ENCODE measurements at regions not wholly inside any gene's neighbourhood (a gene's known extent, or its start where the extent isn't known, plus 50 kb on each side); places are given as distances from the start of the nearest gene placed in this dataset.

DNA sequence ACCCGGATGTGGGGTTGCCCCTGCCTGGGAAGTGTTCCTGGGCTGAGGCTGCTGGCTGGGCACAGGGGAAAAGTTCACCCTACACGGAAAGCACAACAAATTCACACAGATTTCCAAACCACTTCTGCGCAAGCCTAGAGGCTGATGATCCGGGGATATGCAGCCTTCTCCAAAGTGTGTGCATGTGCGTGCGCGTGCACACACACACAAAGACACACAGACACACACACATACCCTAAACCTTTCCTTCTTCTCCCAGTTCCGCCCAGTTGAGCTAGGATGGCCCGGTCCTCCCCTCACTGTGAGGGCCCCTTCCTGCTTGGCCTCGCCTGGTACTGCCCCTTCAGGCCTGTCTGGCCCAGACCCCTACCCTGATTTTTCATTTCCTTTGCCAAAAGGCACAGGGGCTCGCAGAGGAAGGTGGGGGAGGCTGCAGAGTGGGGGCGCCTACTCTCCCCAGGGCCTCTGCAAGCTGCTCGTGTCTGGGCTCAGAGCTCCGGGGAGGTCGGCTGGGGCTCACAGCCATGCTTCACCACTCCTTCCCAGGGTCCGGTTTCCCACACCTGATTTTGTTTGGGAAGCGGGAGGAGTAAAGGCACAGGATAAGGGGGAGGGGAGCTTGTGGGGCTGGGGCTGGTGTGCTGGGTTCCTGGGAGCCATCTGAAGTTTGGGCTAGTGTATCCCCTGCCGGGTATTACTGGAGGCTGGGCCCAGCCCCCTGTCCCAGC, 144.7 kb downstream of the ENGASE start:
- in situ Hi-C loops (cut with HindIII; ENCODE audit: low pct_unique_long_range_greater_than_20kb, low sequenced_read_pairs): no loop called here

DNA sequence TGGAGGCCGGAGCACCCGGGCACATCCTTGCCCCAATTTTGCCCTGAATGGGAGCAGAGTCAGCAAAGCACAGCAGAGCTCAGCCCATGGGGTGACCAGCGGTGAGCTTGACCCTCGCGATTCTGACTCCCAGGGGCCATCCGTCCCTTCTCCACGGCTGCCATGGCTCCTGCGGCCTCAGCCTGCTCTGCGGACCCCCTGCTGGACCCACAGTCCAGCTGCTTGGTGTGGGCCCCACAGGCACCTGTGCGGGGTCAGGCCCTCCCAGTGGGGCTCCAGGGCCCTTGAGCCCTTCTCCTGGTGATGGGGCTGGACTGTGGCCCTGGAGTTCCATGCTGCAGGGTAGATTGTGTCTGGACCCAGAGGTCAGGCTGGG, 144.2 kb downstream of the ENGASE start:
- in situ Hi-C loops (cut with HindIII; ENCODE audit: low pct_unique_long_range_greater_than_20kb, low sequenced_read_pairs): no loop called here

More for the DNA sequence above, 144.7 kb downstream of the ENGASE start:
- no peak for DNase-seq (ENCODE audit: low read depth)

DNA sequence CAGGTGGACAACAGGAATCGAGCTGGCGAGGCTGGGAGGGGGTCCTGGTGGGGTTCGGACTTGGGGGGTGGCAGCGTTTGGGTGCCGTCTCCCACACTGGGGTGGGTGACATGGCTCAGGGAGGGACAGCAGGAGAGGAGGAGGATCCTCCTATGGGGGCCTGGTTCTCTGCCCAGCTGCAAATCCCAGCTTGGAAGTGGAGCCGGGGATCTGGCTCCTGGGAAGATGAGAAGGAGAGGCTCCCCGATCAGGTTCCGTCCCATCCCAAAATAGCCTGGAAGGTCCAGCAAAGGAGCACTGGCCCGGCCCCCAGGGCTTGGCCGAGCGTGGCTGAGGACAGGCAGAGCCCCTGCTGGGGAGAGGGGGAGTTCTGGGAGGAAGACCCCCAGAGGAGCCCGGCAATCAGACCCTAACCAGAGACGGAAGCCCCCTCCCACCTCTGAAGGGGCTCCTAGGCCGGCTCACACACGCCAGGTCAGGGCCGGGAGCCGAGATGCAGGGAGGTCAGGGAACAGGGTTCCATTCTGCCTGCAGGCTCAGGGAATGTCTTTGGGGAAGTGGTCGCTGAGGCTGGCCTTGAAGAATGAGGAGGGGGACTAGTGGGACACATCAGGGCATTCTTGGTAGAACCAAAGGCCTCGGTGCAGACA, 143.7 kb downstream of the ENGASE start:
- no peak for DNase-seq (ENCODE audit: low read depth)
- in situ Hi-C loops (cut with HindIII; ENCODE audit: low pct_unique_long_range_greater_than_20kb, low sequenced_read_pairs): no loop called here

More for the DNA sequence above, 144.2 kb downstream of the ENGASE start:
- no peak for DNase-seq (ENCODE audit: low read depth)

DNA sequence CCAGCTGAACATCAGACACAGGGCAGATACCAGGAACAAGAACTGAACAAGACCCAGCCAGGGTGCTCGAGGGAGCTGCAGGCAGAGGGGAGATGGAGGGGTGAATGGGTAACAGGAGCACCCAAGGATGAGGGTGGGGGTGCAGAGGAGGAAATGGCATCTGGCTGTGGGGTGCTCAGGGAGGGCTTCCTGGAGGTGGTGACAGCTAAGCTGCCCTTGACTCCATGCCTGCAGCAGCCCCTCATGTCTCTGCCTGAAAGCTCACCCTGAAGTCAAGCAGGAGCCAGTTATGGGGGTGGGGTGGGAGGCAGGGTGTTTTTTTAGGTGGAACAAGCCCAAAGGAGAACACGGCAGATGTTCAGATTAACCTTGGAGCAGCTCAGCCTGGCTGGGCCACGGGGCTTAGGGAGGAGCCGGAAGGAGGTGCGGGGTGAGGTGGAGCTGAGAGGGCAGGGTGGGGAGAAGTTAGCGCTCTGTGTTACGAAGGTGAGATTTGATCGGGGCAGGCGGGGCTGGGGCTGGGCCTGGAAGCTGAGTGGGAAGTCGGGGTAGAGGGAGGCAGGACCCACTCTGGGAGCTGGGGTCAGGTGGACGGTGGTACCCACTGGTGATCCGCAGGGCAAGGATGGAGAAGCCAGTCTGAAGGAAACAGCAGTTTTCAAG, 143.0 kb downstream of the ENGASE start:
- in situ Hi-C loops (cut with HindIII; ENCODE audit: low pct_unique_long_range_greater_than_20kb, low sequenced_read_pairs): no loop called here
- DNase-seq (ENCODE audit: low read depth): no peak

DNA sequence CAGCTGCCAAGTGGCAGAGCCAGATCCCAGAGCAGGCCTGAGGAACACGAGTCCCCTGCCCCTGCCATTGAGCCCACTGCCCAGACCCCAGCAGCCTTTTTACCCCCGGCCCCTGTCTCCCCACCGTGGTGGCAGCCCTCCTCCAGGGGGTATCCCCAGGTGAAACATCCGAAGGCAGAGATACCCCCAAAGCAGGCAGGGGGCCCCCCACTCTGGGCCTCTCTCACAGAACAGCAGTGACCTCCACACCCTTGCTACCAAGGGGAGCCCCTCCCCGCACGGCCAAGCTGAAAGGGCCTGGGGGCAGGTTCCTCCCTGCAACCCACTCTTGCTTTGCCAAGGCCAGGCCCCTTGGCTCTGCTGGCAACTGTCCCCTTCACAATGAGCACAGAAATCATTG, 142.2 kb downstream of the ENGASE start:
- in situ Hi-C loops (cut with HindIII; ENCODE audit: low pct_unique_long_range_greater_than_20kb, low sequenced_read_pairs): no loop called here
- DNase-seq (ENCODE audit: low read depth): no peak

- no peak for DNase-seq (ENCODE audit: low read depth)
- in situ Hi-C loops (cut with HindIII; ENCODE audit: low pct_unique_long_range_greater_than_20kb, low sequenced_read_pairs): no loop called here
Measured at GRCh38 chr17:79216391-79216790, 141.8 kb downstream of the ENGASE start.

DNA sequence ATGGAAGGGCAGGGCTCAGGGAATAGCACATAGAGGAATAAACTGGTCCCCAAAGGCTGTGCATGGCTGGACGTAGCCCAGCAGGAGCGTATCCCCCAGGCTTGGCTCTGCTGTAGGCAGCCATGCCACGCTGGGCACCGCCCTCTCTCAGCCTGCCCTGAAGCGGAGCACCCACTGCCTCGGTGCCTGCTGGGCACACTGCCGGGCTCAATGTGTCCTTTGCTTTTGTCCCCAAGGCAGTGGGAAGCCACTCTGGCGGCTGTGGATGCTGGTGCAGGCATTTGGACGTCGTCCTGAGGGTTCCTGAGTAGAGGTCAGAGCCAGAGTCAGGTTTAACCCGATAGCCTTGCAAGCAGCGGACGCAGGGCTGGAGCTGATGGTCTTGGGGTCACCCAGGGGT, 141.0 kb downstream of the ENGASE start:
- no peak for DNase-seq (ENCODE audit: low read depth)
- in situ Hi-C loops (cut with HindIII; ENCODE audit: low pct_unique_long_range_greater_than_20kb, low sequenced_read_pairs): no loop called here

- in situ Hi-C loops (cut with HindIII; ENCODE audit: low pct_unique_long_range_greater_than_20kb, low sequenced_read_pairs): no loop called here
- DNase-seq (ENCODE audit: low read depth): no peak
Measured at GRCh38 chr17:79214940-79215604, 140.4 kb downstream of the ENGASE start.

- in situ Hi-C loops (cut with HindIII; ENCODE audit: low pct_unique_long_range_greater_than_20kb, low sequenced_read_pairs): no loop called here
- no peak for DNase-seq (ENCODE audit: low read depth)
Measured at GRCh38 chr17:79214459-79214858, 139.8 kb downstream of the ENGASE start.

DNA sequence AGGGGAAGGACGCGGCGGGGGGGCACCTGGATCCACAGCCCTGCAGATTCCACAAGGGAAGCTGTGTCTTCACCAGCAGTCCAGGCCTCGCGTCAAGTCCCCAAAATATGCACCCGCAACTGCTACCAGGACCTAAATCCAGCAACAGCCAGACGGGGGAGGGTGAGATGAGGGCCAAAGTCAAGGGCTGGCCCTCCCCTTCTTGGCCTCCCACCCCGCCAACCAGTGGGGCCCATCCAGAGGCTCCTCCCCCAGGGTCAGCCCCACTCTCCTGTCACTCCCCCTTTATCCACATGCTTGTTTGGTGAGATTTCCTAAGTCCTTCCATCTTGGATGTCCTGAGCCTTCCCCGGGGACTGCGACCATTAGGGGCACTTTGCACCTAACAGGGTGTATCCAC, 138.7 kb downstream of the ENGASE start:
- in situ Hi-C loops (cut with HindIII; ENCODE audit: low pct_unique_long_range_greater_than_20kb, low sequenced_read_pairs): no loop called here
- no peak for DNase-seq (ENCODE audit: low read depth)

GRCh38 chr17:79212149-79213087, 137.8 kb downstream of the ENGASE start:
- in situ Hi-C loops (cut with HindIII; ENCODE audit: low pct_unique_long_range_greater_than_20kb, low sequenced_read_pairs): no loop called here
- DNase-seq (ENCODE audit: low read depth): no peak

DNA sequence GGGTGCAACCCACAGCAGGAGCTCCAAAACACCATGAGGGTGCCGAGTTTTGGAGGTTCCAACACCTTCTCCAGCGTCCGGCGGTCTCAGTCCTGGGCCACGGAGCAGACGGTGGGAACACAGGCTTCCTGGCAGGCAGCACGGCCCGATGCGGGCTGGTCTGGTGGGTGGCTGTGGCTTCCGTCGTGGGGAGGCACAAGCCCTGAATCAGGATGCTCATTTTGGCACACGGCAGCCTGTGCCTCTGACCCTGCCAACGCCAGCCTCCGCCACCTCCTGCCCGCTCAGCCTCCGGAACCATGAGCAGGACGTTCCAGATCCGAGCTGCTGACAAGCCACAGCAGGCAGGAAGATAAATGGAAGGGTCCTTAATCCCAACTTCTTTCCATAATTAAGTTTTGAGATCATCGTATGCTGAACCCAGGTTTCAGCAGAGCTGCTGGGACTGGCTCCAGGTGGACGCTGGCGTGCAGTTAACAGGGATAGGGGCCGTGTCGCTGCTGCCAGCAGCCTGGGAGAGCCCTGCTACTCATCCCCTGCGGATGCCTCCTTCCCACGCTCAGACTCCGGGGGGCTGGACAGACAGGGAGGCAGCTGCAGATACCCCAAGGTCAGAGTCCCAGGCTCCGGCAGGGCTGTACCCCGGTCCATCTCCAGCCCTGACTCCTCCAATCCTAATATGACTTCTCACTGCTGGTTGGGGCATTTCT, 136.6 kb downstream of the ENGASE start:
- no peak for DNase-seq (ENCODE audit: low read depth)
- in situ Hi-C loops (cut with HindIII; ENCODE audit: low pct_unique_long_range_greater_than_20kb, low sequenced_read_pairs): no loop called here

- in situ Hi-C loops (cut with HindIII; ENCODE audit: low pct_unique_long_range_greater_than_20kb, low sequenced_read_pairs): no loop called here
- DNase-seq (ENCODE audit: low read depth): no peak
Measured at GRCh38 chr17:79210638-79211037, 136.0 kb downstream of the ENGASE start.

- DNase-seq (ENCODE audit: low read depth): no peak
- in situ Hi-C loops (cut with HindIII; ENCODE audit: low pct_unique_long_range_greater_than_20kb, low sequenced_read_pairs): no loop called here
Measured at GRCh38 chr17:79207960-79208359, 133.3 kb downstream of the ENGASE start.

DNA sequence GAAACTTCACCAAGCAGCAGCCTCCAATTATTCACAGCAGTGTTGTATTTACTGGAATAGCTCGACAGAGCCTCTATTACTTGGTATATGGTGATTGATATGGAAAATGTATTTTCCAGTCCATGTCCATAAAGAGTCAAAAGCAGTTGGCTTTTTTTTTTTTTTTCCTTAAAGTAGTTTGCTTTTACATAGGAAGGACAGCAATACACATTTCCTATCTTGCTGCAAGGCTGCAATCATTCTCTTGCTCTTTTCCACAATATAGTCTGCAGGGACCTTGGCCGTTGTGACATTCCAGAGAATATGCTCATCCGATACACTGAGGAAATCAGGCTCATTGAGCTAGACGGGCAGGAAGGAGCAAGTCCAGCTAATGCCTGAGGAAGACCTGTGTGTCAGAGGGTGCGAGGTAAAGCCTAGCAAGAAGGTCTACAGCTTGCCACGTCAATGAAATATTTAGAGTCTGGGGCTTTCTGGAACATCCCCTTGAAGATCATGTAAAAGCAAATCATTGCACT, 131.1 kb downstream of the ENGASE start:
- DNase-seq (ENCODE audit: low read depth): no peak
- in situ Hi-C loops (cut with HindIII; ENCODE audit: low pct_unique_long_range_greater_than_20kb, low sequenced_read_pairs): no loop called here

DNA sequence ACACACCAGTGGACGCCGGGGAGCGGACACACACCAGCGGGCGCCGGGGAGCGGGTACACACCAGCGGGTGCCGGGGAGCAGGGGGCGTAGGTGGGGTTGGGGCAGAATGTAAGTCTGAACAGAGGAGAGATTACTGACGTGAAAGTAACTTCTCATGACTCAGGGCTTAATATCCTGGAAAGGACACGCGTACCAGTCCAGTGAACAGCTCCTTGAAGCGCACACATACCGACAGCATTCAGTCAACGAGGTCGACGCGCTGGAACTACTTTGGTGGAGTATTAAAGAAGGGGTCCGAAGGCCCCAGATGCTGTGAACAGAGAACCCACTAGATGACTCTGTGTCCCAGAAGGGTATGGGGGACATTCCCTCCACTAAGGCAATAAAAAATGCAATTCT, 129.6 kb downstream of the ENGASE start:
- peak; percentile 49 for DNase-seq (ENCODE audit: low read depth)
- in situ Hi-C loops (cut with HindIII; ENCODE audit: low pct_unique_long_range_greater_than_20kb, low sequenced_read_pairs): no loop called here

DNA sequence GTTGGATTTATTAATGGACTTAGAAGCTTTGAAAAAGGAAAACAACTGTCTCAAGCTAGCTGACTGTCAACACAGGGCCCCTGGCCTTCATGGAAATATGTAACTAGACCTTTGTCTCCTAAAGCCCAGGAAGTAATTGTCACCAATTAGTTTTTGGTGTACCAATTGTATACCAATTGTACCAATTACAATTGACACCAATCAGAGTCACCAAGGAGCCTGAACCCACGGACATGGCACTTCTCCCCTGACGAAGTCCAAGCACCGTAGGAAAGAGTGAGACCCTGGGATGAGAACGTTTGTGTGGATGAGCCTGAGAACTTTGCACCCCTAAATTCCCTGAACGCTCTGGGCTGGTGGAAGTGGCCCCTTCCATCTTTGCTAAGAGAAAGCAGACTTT, 129.0 kb downstream of the ENGASE start:
- DNase-seq (ENCODE audit: low read depth): no peak
- in situ Hi-C loops (cut with HindIII; ENCODE audit: low pct_unique_long_range_greater_than_20kb, low sequenced_read_pairs): no loop called here
